ENCODE measurements at regions not wholly inside any gene's neighbourhood (a gene's known extent, or its start where the extent isn't known, plus 50 kb on each side); places are given as distances from the start of the nearest gene placed in this dataset.
A peak's percentile ranks its signal among the peaks of the same experiment; 100 is the strongest.
"Not testable (repeated sequence)": the region's sequence is repeated elsewhere in the genome, so short reads cannot be mapped to it uniquely, and the experiment has no call there.

- DNase-seq: no peak
Observed at GRCh38 chr13:46498650-46499049, 54.3 kb upstream of the LRCH1 start.

GRCh38 chr13:46496086-46496485 is 56.9 kb upstream of the LRCH1 start:
- DNase-seq: no peak

GRCh38 chr13:46495651-46496050 is 57.3 kb upstream of the LRCH1 start:
- DNase-seq: no peak

GRCh38 chr13:46495066-46495465 is 57.9 kb upstream of the LRCH1 start:
- DNase-seq: no peak

GRCh38 chr13:46492946-46493345 is 60.0 kb upstream of the LRCH1 start:
- peak; percentile 6 for DNase-seq

- no peak for DNase-seq
Observed at GRCh38 chr13:46491641-46492040, 61.3 kb upstream of the LRCH1 start.

- not testable (repeated sequence) for DNase-seq
Observed at GRCh38 chr13:46490713-46491112, 62.3 kb upstream of the LRCH1 start.

- DNase-seq: no peak
Observed at GRCh38 chr13:46490129-46490528, 62.8 kb upstream of the LRCH1 start.

GRCh38 chr13:46489586-46490023 is 63.4 kb upstream of the LRCH1 start:
- no peak for DNase-seq

- DNase-seq: no peak
Observed at GRCh38 chr13:46487748-46488147, 65.2 kb upstream of the LRCH1 start.

- DNase-seq: no peak
Observed at GRCh38 chr13:46486270-46486669, 66.7 kb upstream of the LRCH1 start.

- no peak for DNase-seq
Observed at GRCh38 chr13:46484561-46484960, 68.4 kb upstream of the LRCH1 start.

- DNase-seq: no peak
Observed at GRCh38 chr13:46481166-46481565, 71.8 kb upstream of the LRCH1 start.

- no peak for DNase-seq
Observed at GRCh38 chr13:46480131-46480530, 72.8 kb upstream of the LRCH1 start.

- no peak for DNase-seq
Observed at GRCh38 chr13:46479691-46480090, 73.3 kb upstream of the LRCH1 start.

GRCh38 chr13:46479283-46479682 is 73.7 kb upstream of the LRCH1 start:
- DNase-seq: no peak

GRCh38 chr13:46478651-46479050 is 74.3 kb upstream of the LRCH1 start:
- no peak for DNase-seq

GRCh38 chr13:46476174-46476573 is 76.8 kb upstream of the LRCH1 start:
- DNase-seq: no peak

- no peak for DNase-seq
Observed at GRCh38 chr13:46475541-46475991, 77.4 kb upstream of the LRCH1 start.

- DNase-seq: no peak
Observed at GRCh38 chr13:46473806-46474205, 79.2 kb upstream of the LRCH1 start.

- no peak for DNase-seq
Observed at GRCh38 chr13:46472384-46472783, 80.6 kb upstream of the LRCH1 start.

- not testable (repeated sequence) for DNase-seq
Observed at GRCh38 chr13:46469699-46470098, 82.6 kb upstream of the RUBCNL start.

GRCh38 chr13:46468570-46469463 is 81.8 kb upstream of the RUBCNL start:
- DNase-seq: no peak

- DNase-seq: not testable (repeated sequence)
Observed at GRCh38 chr13:46467694-46468093, 80.6 kb upstream of the RUBCNL start.

GRCh38 chr13:46466074-46466473 is 79.0 kb upstream of the RUBCNL start:
- DNase-seq: not testable (repeated sequence)
